ENCODE measurements at regions not wholly inside any gene's neighbourhood (a gene's known extent, or its start where the extent isn't known, plus 50 kb on each side); places are given as distances from the start of the nearest gene placed in this dataset.

GRCh38 chr19:30936276-30936675, 413.0 kb downstream of the TSHZ3 start:
- TF ChIP-seq CTCF (IDR thresholded peaks at IDR 0.05) (no peak), REST (IDR thresholded peaks at IDR 0.05; ENCODE audit: insufficient read depth in 1 of 2, low read depth in 2 of 2, low read length in 1 of 2) (no peak)

Measured in Panc1 (cell line).